Keratinocyte (primary cell): ENCODE measurements at regions not wholly inside any gene's neighbourhood (a gene's known extent, or its start where the extent isn't known, plus 50 kb on each side); places are given as distances from the start of the nearest gene placed in this dataset.

Source experiments
- DNase-seq: peaks from one replicate; pipeline ENCODE4 v3.0.0-alpha.2; 2011; ENCODE audit warnings: low read depth, missing footprints, low spot score
- FAIRE-seq: peaks from 2 replicates; lab custom pipeline; 2011; peaks lifted over from hg19 to GRCh38; lab: Jason Lieb, UNC
- H2AFZ ChIP-seq: 2 replicates; pipeline ENCODE4 v1.6.0; 2012; ENCODE audit warnings: low read length, control low read depth, inconsistent platforms; ENCODE audit not compliant: control insufficient read depth
- H3K27ac ChIP-seq: 2 replicates; pipeline ENCODE4 v1.5.1; 2011; ENCODE audit warnings: low read length; ENCODE audit not compliant: control insufficient read depth, insufficient read depth
- H3K27me3 ChIP-seq: 3 replicates; pipeline ENCODE4 v1.6.0; 2011; ENCODE audit warnings: low read length; ENCODE audit not compliant: control insufficient read depth, insufficient read depth; ENCODE audit errors: extremely low read depth
- H3K36me3 ChIP-seq, 2 experiments: 2 replicates in 1 of 2; 3 replicates in 1 of 2; pipeline ENCODE4 v1.5.1; 2011; ENCODE audit warnings: low read length in 2 of 2, mild to moderate bottlenecking in 1 of 2; ENCODE audit not compliant: control insufficient read depth in 2 of 2, insufficient read depth in 2 of 2; ENCODE audit errors: extremely low read depth in 1 of 2
- H3K4me1 ChIP-seq: 3 replicates; pipeline ENCODE4 v1.5.1; 2011; ENCODE audit warnings: low read length; ENCODE audit not compliant: control insufficient read depth, insufficient read depth; ENCODE audit errors: extremely low read depth
- H3K4me2 ChIP-seq: 3 replicates; pipeline ENCODE4 v1.6.0; 2011; ENCODE audit warnings: low read depth, low read length; ENCODE audit not compliant: control insufficient read depth, insufficient read depth; ENCODE audit errors: extremely low read depth
- H3K4me3 ChIP-seq, 3 experiments: fragments of 200-600 bp in 1 of 3; sonication (generic) in 1 of 3; 2 replicates in 2 of 3; 3 replicates in 1 of 3; pipeline ENCODE4 v1.5.1; 2011 to 2016; ENCODE audit warnings: low read length in 3 of 3, mild to moderate bottlenecking in 3 of 3, control low read depth in 2 of 3, inconsistent platforms in 1 of 3, low read depth in 1 of 3, mixed read lengths in 1 of 3, mixed run types in 1 of 3, moderate library complexity in 1 of 3; ENCODE audit not compliant: control insufficient read depth in 2 of 3, insufficient read depth in 2 of 3; ENCODE audit errors: extremely low read depth in 1 of 3
- H3K79me2 ChIP-seq: 2 replicates; pipeline ENCODE4 v1.6.0; 2012; ENCODE audit warnings: low read length; ENCODE audit not compliant: control insufficient read depth, insufficient read depth
- H3K9ac ChIP-seq: 3 replicates; pipeline ENCODE4 v1.6.0; 2011; ENCODE audit warnings: low read length; ENCODE audit not compliant: control insufficient read depth, insufficient read depth; ENCODE audit errors: extremely low read depth
- H3K9me1 ChIP-seq: 3 replicates; pipeline ENCODE4 v1.6.0; 2011; ENCODE audit warnings: low read length; ENCODE audit not compliant: control insufficient read depth, insufficient read depth; ENCODE audit errors: extremely low read depth
- H3K9me3 ChIP-seq: 2 replicates; pipeline ENCODE4 v1.5.1; 2012; ENCODE audit warnings: low read depth, low read length; ENCODE audit not compliant: control insufficient read depth
- H4K20me1 ChIP-seq: 3 replicates; pipeline ENCODE4 v1.6.0; 2011; ENCODE audit warnings: low read length; ENCODE audit not compliant: control insufficient read depth, insufficient read depth; ENCODE audit errors: extremely low read depth
- EZH2 ChIP-seq: IDR thresholded peaks from one replicate; pipeline ENCODE4 v1.6.1; 2012; ENCODE audit warnings: inconsistent platforms, mild to moderate bottlenecking, low read length, moderate library complexity
- dilution Hi-C: fragments of 300-500 bp; cut with MboI; formaldehyde crosslinking; loops from one replicate; pipeline ENCODE4 v1.7.0; 2020; ENCODE audit warnings: low sequenced_read_pairs; ENCODE audit not compliant: extremely low pct_ligation_motif_present
- TF ChIP-seq, protein P1 (sequence below), 3 experiments: IDR thresholded peaks in 1 of 3; conservative IDR thresholded peaks in 1 of 3; optimal IDR thresholded peaks in 1 of 3; 2 replicates in 2 of 3; 3 replicates in 1 of 3; pipeline versions ENCODE3 to v1.5.1; 2011; ENCODE audit warnings: low read length in 3 of 3, mild to moderate bottlenecking in 3 of 3, moderate library complexity in 2 of 3, control low read depth in 1 of 3, inconsistent platforms in 1 of 3; ENCODE audit not compliant: insufficient read depth in 2 of 3; ENCODE audit errors: extremely low read depth in 1 of 3

DNA sequence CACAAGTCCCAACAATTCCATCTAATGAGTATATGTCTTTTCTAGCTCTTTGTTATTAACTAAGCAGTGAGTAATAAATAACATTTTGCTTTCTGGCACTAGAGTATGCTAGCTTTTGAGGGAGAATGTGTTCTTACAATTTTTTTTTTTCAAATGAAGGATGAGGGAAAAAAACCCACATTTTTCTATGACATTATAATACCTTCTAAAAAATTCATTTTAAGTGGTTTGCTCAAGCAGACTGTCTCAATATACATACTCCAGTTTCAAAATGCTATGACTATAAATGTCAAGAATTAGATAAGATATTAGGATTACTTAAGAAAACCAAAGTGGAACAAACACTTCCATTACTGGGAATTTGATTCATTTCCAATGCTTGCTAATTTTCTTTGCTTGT, 394.6 kb downstream of the C12orf75 start:
- Histone ChIP-seq H2AFZ (no peak overlapping the region), H3K4me2 (no peak overlapping the region), H3K27me3 (no peaks in the 10 kb centered on the region), H3K79me2 (no peaks in the 10 kb centered on the region), H3K9me3 (no peaks in the 10 kb centered on the region), H3K27ac (no peak overlapping the region), H3K4me3 (no peak overlapping the region), H3K4me1 (peaks cover 3% of the 10 kb centered on the region), H3K9ac (no peak overlapping the region), H3K36me3 (no peaks in the 10 kb centered on the region), H3K9me1 (no peaks in the 10 kb centered on the region), H4K20me1 (no peaks in the 10 kb centered on the region)
- TF ChIP-seq EZH2: no peak
- TF ChIP-seq, protein P1, sequence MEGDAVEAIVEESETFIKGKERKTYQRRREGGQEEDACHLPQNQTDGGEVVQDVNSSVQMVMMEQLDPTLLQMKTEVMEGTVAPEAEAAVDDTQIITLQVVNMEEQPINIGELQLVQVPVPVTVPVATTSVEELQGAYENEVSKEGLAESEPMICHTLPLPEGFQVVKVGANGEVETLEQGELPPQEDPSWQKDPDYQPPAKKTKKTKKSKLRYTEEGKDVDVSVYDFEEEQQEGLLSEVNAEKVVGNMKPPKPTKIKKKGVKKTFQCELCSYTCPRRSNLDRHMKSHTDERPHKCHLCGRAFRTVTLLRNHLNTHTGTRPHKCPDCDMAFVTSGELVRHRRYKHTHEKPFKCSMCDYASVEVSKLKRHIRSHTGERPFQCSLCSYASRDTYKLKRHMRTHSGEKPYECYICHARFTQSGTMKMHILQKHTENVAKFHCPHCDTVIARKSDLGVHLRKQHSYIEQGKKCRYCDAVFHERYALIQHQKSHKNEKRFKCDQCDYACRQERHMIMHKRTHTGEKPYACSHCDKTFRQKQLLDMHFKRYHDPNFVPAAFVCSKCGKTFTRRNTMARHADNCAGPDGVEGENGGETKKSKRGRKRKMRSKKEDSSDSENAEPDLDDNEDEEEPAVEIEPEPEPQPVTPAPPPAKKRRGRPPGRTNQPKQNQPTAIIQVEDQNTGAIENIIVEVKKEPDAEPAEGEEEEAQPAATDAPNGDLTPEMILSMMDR (optimal IDR thresholded peaks at IDR 0.05 in 1 of 3, IDR thresholded peaks at IDR 0.05 in 1 of 3, conservative IDR thresholded peaks at IDR 0.05 in 1 of 3; ENCODE audit: extremely low read depth in 1 of 3, insufficient read depth in 2 of 3, low read length in 3 of 3): no peak
- DNase-seq (no peak), FAIRE-seq (no peak)
- dilution Hi-C loops: no loop called here

GRCh38 chr12:105729181-105729771, 398.8 kb downstream of the C12orf75 start:
- FAIRE-seq: no peak
- H4K20me1 ChIP-seq: no peaks in the 10 kb centered on the region
- no peak for DNase-seq
- no peak overlapping the region for H3K27ac ChIP-seq
- H3K9me3 ChIP-seq: no peaks in the 10 kb centered on the region
- no peaks in the 10 kb centered on the region for H3K9me1 ChIP-seq
- H3K4me1 ChIP-seq: no peaks in the 10 kb centered on the region
- no peaks in the 10 kb centered on the region for H3K27me3 ChIP-seq
- H3K79me2 ChIP-seq: no peaks in the 10 kb centered on the region
- dilution Hi-C loops: no loop called here
- H3K4me3 ChIP-seq: no peak overlapping the region
- H3K4me2 ChIP-seq: no peak overlapping the region
- no peak overlapping the region for H2AFZ ChIP-seq
- no peaks in the 10 kb centered on the region for H3K36me3 ChIP-seq
- TF ChIP-seq, protein P1 (optimal IDR thresholded peaks at IDR 0.05 in 1 of 3, IDR thresholded peaks at IDR 0.05 in 1 of 3, conservative IDR thresholded peaks at IDR 0.05 in 1 of 3; ENCODE audit: extremely low read depth in 1 of 3, insufficient read depth in 2 of 3, low read length in 3 of 3): no peak
- no peak for TF ChIP-seq EZH2
- H3K9ac ChIP-seq: no peak overlapping the region
